GM19324 (cell line): ENCODE measurements at regions not wholly inside any gene's neighbourhood (a gene's known extent, or its start where the extent isn't known, plus 50 kb on each side); places are given as distances from the start of the nearest gene placed in this dataset.

ENCODE experiments used
- ATAC-seq: cut with Tn5 transposase; IDR thresholded peaks from one replicate; pipeline ENCODE4 v1.9.1; 2021; ENCODE audit warnings: mild to moderate bottlenecking, moderate library complexity; ENCODE audit not compliant: unreplicated experiment, low FRiP score

GRCh38 chrX:79300856-79301255, 66.3 kb downstream of the ITM2A start:
- no peak for ATAC-seq

- no peak for ATAC-seq
Measured at GRCh38 chrX:79290596-79290995, 76.5 kb downstream of the ITM2A start.

GRCh38 chrX:79288733-79289132, 78.4 kb downstream of the ITM2A start:
- ATAC-seq = no peak

- ATAC-seq = no peak
Measured at GRCh38 chrX:79287724-79288123, 79.4 kb downstream of the ITM2A start.

GRCh38 chrX:79281775-79282174, 85.4 kb downstream of the ITM2A start:
- ATAC-seq = no peak

- peak; percentile 90 for ATAC-seq
Measured at GRCh38 chrX:79270401-79270800, 96.7 kb downstream of the ITM2A start.

- ATAC-seq = no peak
Measured at GRCh38 chrX:79268788-79269187, 98.3 kb downstream of the ITM2A start.

- no peak for ATAC-seq
Measured at GRCh38 chrX:79266702-79267101, 100.4 kb downstream of the ITM2A start.

- no peak for ATAC-seq
Measured at GRCh38 chrX:79263550-79263949, 103.6 kb downstream of the ITM2A start.

- ATAC-seq = peak; percentile 97
Measured at GRCh38 chrX:79259073-79259689, 108.0 kb downstream of the ITM2A start.

GRCh38 chrX:79243691-79244090, 99.2 kb downstream of the GPR174 start:
- no peak for ATAC-seq

GRCh38 chrX:79235899-79236298, 91.4 kb downstream of the GPR174 start:
- ATAC-seq = no peak

GRCh38 chrX:79231662-79232061, 87.2 kb downstream of the GPR174 start:
- ATAC-seq = no peak
